ENCODE measurements at regions not wholly inside any gene's neighbourhood (a gene's known extent, or its start where the extent isn't known, plus 50 kb on each side); places are given as distances from the start of the nearest gene placed in this dataset.

DNA sequence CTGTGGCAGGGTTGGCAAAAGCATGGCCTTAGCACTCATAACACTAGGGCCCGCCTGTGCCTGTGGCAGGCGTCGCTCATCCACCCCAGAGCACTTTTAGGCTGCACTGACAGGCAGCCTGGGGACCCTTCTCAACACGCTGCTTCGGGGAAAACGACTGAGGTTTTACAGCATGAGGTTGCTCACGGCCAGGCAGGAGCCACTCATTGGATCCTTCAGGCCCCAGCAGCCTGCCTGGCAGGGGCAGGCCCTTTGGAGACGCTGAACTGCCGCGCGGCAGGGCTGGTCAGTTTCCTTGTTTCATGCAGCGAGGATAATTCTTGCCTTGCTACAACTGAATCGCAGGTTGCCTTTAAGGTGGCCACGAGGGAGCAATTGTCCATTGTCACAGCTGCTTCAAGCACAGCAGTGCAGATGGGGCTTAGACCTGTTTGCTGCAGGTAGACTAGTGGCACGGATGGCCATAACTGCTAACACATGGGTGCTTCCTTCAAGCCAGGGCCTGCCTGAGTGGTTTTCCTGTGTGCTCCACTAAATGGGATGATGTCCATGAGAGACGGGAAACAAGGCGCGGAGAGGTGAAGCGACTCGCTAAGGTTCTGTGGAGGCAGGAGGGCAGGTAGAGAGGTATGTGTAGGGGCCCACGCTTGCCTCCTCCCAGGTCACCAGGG lies 49.9 kb upstream of the HS6ST1 start:
- 81 to 86% methylated on average over 21 of the region's 21 CpGs for WGBS, 2 donors
- no peaks in the 10 kb centered on the region for H3K36me3 ChIP-seq (ENCODE audit: control insufficient read depth in 2 of 2, insufficient read depth in 2 of 2, low read length in 1 of 2)
- H3K4me1 ChIP-seq (ENCODE audit: control insufficient read depth in 2 of 2, insufficient read depth in 2 of 2, low read length in 1 of 2), result peaks cover 2 to 36% of the 10 kb centered on the region in 2 donors
- H3K4me3 ChIP-seq (ENCODE audit: low read depth in 1 of 2, low read length in 2 of 2), result no peak overlapping the region
- no peaks in the 10 kb centered on the region for H3K9me3 ChIP-seq (ENCODE audit: control insufficient read depth in 2 of 2, insufficient read depth in 1 of 2, low read depth in 1 of 2, low read length in 1 of 2)
- H3K27ac ChIP-seq (ENCODE audit: low read depth in 2 of 2, low read length in 1 of 2), result no peak overlapping the region
- no peaks in the 10 kb centered on the region for H3K27me3 ChIP-seq (ENCODE audit: control insufficient read depth in 1 of 2, insufficient read depth in 2 of 2, low read length in 2 of 2)

DNA sequence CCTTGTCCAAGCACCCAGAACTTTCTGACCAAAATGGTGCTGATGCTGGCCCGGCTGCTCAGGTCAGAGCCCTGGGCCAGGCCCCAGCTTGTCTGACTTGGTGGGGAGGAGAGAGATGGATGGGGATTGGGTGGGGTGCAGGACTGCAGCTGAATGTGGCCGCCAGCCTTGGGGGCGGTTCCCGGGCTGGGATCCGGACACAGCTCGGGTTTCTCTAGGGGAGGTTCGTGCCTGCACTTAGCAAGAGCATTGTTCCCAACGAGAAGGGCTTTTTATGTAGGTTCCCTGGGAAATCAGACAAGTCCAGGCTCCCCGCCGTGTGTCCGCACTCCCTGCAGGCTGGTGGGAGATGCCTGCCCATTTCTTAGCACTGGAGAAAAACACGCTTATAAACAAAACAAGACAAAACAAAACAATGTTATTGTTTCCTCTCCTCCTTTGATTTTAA lies 50.5 kb upstream of the HS6ST1 start:
- Histone ChIP-seq H3K4me3 (ENCODE audit: low read depth in 1 of 2, low read length in 2 of 2) (no peak overlapping the region), H3K27me3 (ENCODE audit: control insufficient read depth in 1 of 2, insufficient read depth in 2 of 2, low read length in 2 of 2) (no peaks in the 10 kb centered on the region), H3K27ac (ENCODE audit: low read depth in 2 of 2, low read length in 1 of 2) (no peak overlapping the region), H3K4me1 (ENCODE audit: control insufficient read depth in 2 of 2, insufficient read depth in 2 of 2, low read length in 1 of 2) (peaks cover 2 to 42% of the 10 kb centered on the region in 2 donors), H3K9me3 (ENCODE audit: control insufficient read depth in 2 of 2, insufficient read depth in 1 of 2, low read depth in 1 of 2, low read length in 1 of 2) (no peaks in the 10 kb centered on the region), H3K36me3 (ENCODE audit: control insufficient read depth in 2 of 2, insufficient read depth in 2 of 2, low read length in 1 of 2) (no peaks in the 10 kb centered on the region)
- WGBS, 2 donors, result 30 to 59% methylated on average over 12 of the region's 12 CpGs

DNA sequence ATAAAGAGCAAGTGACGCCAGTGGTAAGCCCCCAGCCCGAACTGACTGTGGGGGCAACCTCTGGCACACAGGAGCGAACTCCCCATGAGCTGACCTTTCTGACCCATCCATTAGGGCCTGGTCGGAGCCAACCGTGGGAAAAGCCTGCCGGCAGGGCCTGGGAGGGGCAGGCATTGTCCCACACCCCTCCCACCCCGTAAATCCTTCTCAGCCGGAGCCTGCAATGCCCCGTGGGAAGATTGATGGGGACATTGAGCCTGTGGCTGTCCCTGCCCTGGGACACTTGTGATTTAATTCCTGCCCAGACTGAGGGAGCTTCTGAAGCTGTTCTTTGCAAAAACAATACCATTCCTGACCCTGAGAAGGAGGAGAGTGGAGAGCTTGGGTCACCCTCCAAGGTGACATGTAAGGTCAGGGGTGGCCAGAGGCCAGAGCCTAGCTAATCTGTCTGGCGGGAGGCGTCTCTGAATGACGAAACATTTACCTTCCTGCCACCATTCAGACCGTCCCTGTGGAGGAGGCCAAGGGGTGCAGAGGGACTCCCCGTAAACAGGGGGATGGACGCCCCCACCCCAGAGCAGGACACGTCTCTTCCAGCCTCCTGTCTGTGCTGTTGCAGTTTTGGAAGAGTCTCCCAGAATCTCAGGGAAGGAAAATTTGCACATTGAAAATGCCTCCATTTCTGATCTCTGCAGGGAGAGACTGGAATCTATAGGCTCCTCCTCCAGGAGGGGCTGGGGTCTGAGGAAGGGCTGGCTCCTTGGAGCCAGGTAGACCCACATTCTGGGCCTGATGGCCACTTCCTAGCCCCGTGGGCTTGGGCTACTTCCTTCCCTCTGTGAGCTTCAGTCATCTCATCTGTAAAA lies 51.2 kb upstream of the HS6ST1 start:
- H3K4me3 ChIP-seq (ENCODE audit: low read depth in 1 of 2, low read length in 2 of 2), result no peak overlapping the region
- 53 to 54% methylated on average over 17 of the region's 17 CpGs for WGBS, 2 donors
- no peak overlapping the region for H3K27ac ChIP-seq (ENCODE audit: low read depth in 2 of 2, low read length in 1 of 2)
- H3K36me3 ChIP-seq (ENCODE audit: control insufficient read depth in 2 of 2, insufficient read depth in 2 of 2, low read length in 1 of 2), result no peaks in the 10 kb centered on the region
- no peaks in the 10 kb centered on the region for H3K9me3 ChIP-seq (ENCODE audit: control insufficient read depth in 2 of 2, insufficient read depth in 1 of 2, low read depth in 1 of 2, low read length in 1 of 2)
- no peaks in the 10 kb centered on the region for H3K27me3 ChIP-seq (ENCODE audit: control insufficient read depth in 1 of 2, insufficient read depth in 2 of 2, low read length in 2 of 2)
- peaks cover 5 to 48% of the 10 kb centered on the region in 2 donors for H3K4me1 ChIP-seq (ENCODE audit: control insufficient read depth in 2 of 2, insufficient read depth in 2 of 2, low read length in 1 of 2)

DNA sequence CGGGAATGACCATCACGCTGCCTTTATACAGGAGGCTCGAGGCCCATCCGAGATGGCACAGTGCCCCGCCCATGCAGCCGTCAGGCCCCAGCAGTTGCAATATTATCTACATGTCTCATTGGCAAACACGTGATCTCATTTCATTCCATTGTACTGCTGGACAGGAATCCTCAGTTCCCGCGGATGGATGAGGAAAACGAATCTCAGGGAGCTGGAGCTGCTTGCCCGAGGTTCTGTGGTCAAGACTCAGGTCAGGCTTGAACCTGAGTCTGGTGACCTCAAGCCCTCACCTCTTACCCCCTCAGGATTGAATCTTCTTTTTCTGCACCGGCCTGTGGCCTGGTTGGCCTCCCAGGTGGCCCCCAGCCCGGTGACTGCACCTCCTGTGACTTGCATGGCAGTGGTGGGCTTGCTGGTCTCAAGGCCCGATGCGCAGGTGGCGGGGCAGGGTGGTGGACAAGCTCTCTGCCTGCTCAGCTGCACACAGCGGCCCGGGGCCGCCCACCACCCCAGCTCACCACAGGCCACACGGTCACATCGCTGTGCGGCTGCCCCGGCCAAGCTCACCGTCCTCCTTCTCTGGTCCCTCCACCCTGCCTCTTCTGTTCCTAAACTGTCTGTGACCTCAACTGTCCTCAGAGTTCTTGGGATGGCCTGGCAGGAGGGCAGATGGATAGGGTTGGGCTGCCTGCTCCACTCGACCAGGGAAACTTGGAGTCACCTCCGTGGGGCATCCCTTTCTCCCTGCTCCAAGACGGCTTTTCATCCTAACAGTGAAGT lies 52.0 kb upstream of the HS6ST1 start:
- Histone ChIP-seq H3K9me3 (ENCODE audit: control insufficient read depth in 2 of 2, insufficient read depth in 1 of 2, low read depth in 1 of 2, low read length in 1 of 2) (no peaks in the 10 kb centered on the region), H3K4me3 (ENCODE audit: low read depth in 1 of 2, low read length in 2 of 2) (no peak overlapping the region), H3K4me1 (ENCODE audit: control insufficient read depth in 2 of 2, insufficient read depth in 2 of 2, low read length in 1 of 2) (peaks cover 5 to 52% of the 10 kb centered on the region in 2 donors), H3K36me3 (ENCODE audit: control insufficient read depth in 2 of 2, insufficient read depth in 2 of 2, low read length in 1 of 2) (no peaks in the 10 kb centered on the region), H3K27me3 (ENCODE audit: control insufficient read depth in 1 of 2, insufficient read depth in 2 of 2, low read length in 2 of 2) (no peaks in the 10 kb centered on the region), H3K27ac (ENCODE audit: low read depth in 2 of 2, low read length in 1 of 2) (no peak overlapping the region)
- 79 to 86% methylated on average over 27 of the region's 27 CpGs for WGBS, 2 donors

- H3K4me1 ChIP-seq (ENCODE audit: control insufficient read depth in 2 of 2, insufficient read depth in 2 of 2, low read length in 1 of 2), result peaks cover 5 to 52% of the 10 kb centered on the region in 2 donors
Observed at GRCh38 chr2:128371248-128371630, 52.6 kb upstream of the HS6ST1 start.

DNA sequence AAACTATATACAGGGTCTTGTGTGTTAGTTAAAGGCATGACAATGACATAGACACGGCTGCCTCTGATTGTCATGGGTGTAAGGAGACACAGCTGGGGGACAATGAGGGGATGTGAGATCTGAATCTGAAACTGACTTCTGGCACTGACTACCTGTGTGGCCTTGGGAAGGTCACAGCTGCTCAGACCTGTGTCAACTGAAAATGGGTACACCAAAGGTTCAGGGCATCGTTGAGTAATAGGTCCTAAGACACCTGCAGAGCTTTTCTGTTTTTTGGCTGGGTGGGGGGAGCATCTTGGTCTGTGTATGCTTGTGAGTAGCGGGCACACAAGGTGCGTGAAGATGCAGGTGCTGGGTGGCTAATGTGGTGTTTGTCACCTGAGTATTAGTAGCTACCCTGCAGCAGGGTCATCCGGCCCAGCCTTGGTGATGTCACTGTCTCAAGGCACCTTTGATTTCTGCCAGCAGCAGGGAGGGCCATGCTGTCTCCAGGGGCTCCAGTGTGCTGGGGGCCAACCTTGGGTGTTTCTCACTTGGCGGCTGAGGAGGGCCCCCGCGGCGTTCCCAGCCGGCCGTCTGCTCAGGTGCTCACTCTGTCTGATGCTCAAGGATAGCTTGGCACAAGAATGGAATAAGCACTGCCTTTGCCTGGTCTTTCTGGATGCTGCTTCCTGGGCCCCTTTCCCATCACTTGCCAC lies 53.1 kb upstream of the HS6ST1 start:
- Histone ChIP-seq H3K27ac (ENCODE audit: low read depth in 2 of 2, low read length in 1 of 2) (no peak overlapping the region), H3K27me3 (ENCODE audit: control insufficient read depth in 1 of 2, insufficient read depth in 2 of 2, low read length in 2 of 2) (no peaks in the 10 kb centered on the region), H3K36me3 (ENCODE audit: control insufficient read depth in 2 of 2, insufficient read depth in 2 of 2, low read length in 1 of 2) (no peaks in the 10 kb centered on the region), H3K4me3 (ENCODE audit: low read depth in 1 of 2, low read length in 2 of 2) (no peak overlapping the region), H3K4me1 (ENCODE audit: control insufficient read depth in 2 of 2, insufficient read depth in 2 of 2, low read length in 1 of 2) (peaks cover 5 to 55% of the 10 kb centered on the region in 2 donors), H3K9me3 (ENCODE audit: control insufficient read depth in 2 of 2, insufficient read depth in 1 of 2, low read depth in 1 of 2, low read length in 1 of 2) (no peaks in the 10 kb centered on the region)
- 86 to 87% methylated on average over 11 of the region's 11 CpGs for WGBS, 2 donors

More at GRCh38 chr2:128371248-128371630, 52.6 kb upstream of the HS6ST1 start:
- Histone ChIP-seq H3K4me3 (ENCODE audit: low read depth in 1 of 2, low read length in 2 of 2) (no peak overlapping the region), H3K27me3 (ENCODE audit: control insufficient read depth in 1 of 2, insufficient read depth in 2 of 2, low read length in 2 of 2) (no peaks in the 10 kb centered on the region), H3K27ac (ENCODE audit: low read depth in 2 of 2, low read length in 1 of 2) (no peak overlapping the region), H3K9me3 (ENCODE audit: control insufficient read depth in 2 of 2, insufficient read depth in 1 of 2, low read depth in 1 of 2, low read length in 1 of 2) (no peaks in the 10 kb centered on the region), H3K36me3 (ENCODE audit: control insufficient read depth in 2 of 2, insufficient read depth in 2 of 2, low read length in 1 of 2) (no peaks in the 10 kb centered on the region)
- 61 to 71% methylated on average over 8 of the region's 8 CpGs for WGBS, 2 donors

- Histone ChIP-seq H3K27ac (ENCODE audit: low read depth in 2 of 2, low read length in 1 of 2) (no peak overlapping the region), H3K9me3 (ENCODE audit: control insufficient read depth in 2 of 2, insufficient read depth in 1 of 2, low read depth in 1 of 2, low read length in 1 of 2) (no peaks in the 10 kb centered on the region), H3K4me3 (ENCODE audit: low read depth in 1 of 2, low read length in 2 of 2) (no peak overlapping the region), H3K36me3 (ENCODE audit: control insufficient read depth in 2 of 2, insufficient read depth in 2 of 2, low read length in 1 of 2) (no peaks in the 10 kb centered on the region), H3K4me1 (ENCODE audit: control insufficient read depth in 2 of 2, insufficient read depth in 2 of 2, low read length in 1 of 2) (peaks cover 7 to 52% of the 10 kb centered on the region in 2 donors), H3K27me3 (ENCODE audit: control insufficient read depth in 1 of 2, insufficient read depth in 2 of 2, low read length in 2 of 2) (no peaks in the 10 kb centered on the region)
- WGBS, 2 donors, result 86 to 89% methylated on average over 24 of the region's 24 CpGs
Observed at GRCh38 chr2:128372621-128373341, 54.1 kb upstream of the HS6ST1 start.

GRCh38 chr2:128373451-128374000 lies 54.9 kb upstream of the HS6ST1 start:
- H3K9me3 ChIP-seq (ENCODE audit: control insufficient read depth in 2 of 2, insufficient read depth in 1 of 2, low read depth in 1 of 2, low read length in 1 of 2), result no peaks in the 10 kb centered on the region
- H3K4me1 ChIP-seq (ENCODE audit: control insufficient read depth in 2 of 2, insufficient read depth in 2 of 2, low read length in 1 of 2), result peaks cover 7 to 55% of the 10 kb centered on the region in 2 donors
- WGBS, 2 donors, result 62 to 69% methylated on average over 10 of the region's 10 CpGs

More at GRCh38 chr2:128373451-128374000, 54.9 kb upstream of the HS6ST1 start:
- Histone ChIP-seq H3K27ac (ENCODE audit: low read depth in 2 of 2, low read length in 1 of 2) (peak overlapping the region in 1 of 2 donors; percentile 61), H3K27me3 (ENCODE audit: control insufficient read depth in 1 of 2, insufficient read depth in 2 of 2, low read length in 2 of 2) (no peaks in the 10 kb centered on the region), H3K4me3 (ENCODE audit: low read depth in 1 of 2, low read length in 2 of 2) (no peak overlapping the region), H3K36me3 (ENCODE audit: control insufficient read depth in 2 of 2, insufficient read depth in 2 of 2, low read length in 1 of 2) (no peaks in the 10 kb centered on the region)
